ENCODE measurements at regions not wholly inside any gene's neighbourhood (a gene's known extent, or its start where the extent isn't known, plus 50 kb on each side); places are given as distances from the start of the nearest gene placed in this dataset.

GRCh38 chr5:89712134-89712700, 697.3 kb downstream of the CETN3 start:
- no peaks in the 10 kb centered on the region for H4K20me1 ChIP-seq (replicated peaks in 1 of 2; ENCODE audit: control insufficient read depth in 1 of 2, insufficient read depth in 2 of 2, low read length in 2 of 2)
- no peaks in the 10 kb centered on the region for H3K79me1 ChIP-seq (ENCODE audit: low read depth, low read length)
- no peak overlapping the region for H3K56ac ChIP-seq (replicated peaks; ENCODE audit: insufficient read length, low read depth, low read length)
- no peaks in the 10 kb centered on the region for H3K36me3 ChIP-seq (ENCODE audit: control insufficient read depth in 2 of 4, insufficient read depth in 4 of 4, low read length in 3 of 4)
- H3K4me2 ChIP-seq (ENCODE audit: insufficient read depth in 1 of 2, low read depth in 2 of 2, low read length in 2 of 2): no peak overlapping the region
- no peak overlapping the region for H3K4me3 ChIP-seq (ENCODE audit: extremely low read depth in 1 of 4, insufficient read depth in 2 of 4, low read depth in 3 of 4, low read length in 4 of 4)
- no peaks in the 10 kb centered on the region; a peak in 1 of 7 replicates for H3K27me3 ChIP-seq (replicated peaks in 1 of 4; ENCODE audit: control insufficient read depth in 3 of 4, extremely low read depth in 1 of 4, insufficient read depth in 3 of 4, low read length in 3 of 4)
- FAIRE-seq (no peak), DNase-seq (ENCODE audit: low read depth in 1 of 2, low spot score in 2 of 2) (no peak)
- H3K23me2 ChIP-seq (ENCODE audit: low read depth, low read length): no peaks in the 10 kb centered on the region
- no peaks in the 10 kb centered on the region for H3K79me2 ChIP-seq (ENCODE audit: control insufficient read depth in 1 of 2, insufficient read depth in 2 of 2, low read length in 2 of 2)
- ChIA-PET POLR2A (ENCODE audit: partially characterized antibody) (no interaction called here), CTCF (ENCODE audit: partially characterized antibody) (no interaction called here)
- H3K14ac ChIP-seq (ENCODE audit: insufficient read length): no peak overlapping the region
- no peak overlapping the region for H2AFZ ChIP-seq (ENCODE audit: low read length)
- no peak overlapping the region for H4K91ac ChIP-seq (replicated peaks; ENCODE audit: insufficient read length, low read length)
- H2BK5ac ChIP-seq (ENCODE audit: low read depth, low read length): no peak overlapping the region
- H2BK20ac ChIP-seq (ENCODE audit: low read length): no peak overlapping the region
- H2AK5ac ChIP-seq (ENCODE audit: low read depth, low read length): no peak overlapping the region
- H3K23ac ChIP-seq (ENCODE audit: insufficient read length): no peak overlapping the region
- H4K5ac ChIP-seq (ENCODE audit: insufficient read length, low read depth, low read length): no peak overlapping the region
- H2BK15ac ChIP-seq (ENCODE audit: low read length): no peak overlapping the region
- H3K27ac ChIP-seq (ENCODE audit: low read depth, low read length): no peak overlapping the region
- H3K4ac ChIP-seq (replicated peaks; ENCODE audit: insufficient read length, low read depth, low read length): no peak overlapping the region
- H2BK12ac ChIP-seq (ENCODE audit: low read depth, low read length): no peak overlapping the region
- no peaks in the 10 kb centered on the region; a peak in 1 of 7 replicates for H3K4me1 ChIP-seq (replicated peaks in 1 of 4; ENCODE audit: control insufficient read depth in 3 of 4, insufficient read depth in 4 of 4, low read length in 3 of 4)
- H3K9ac ChIP-seq (replicated peaks in 1 of 4; ENCODE audit: extremely low read depth in 1 of 4, low read depth in 3 of 4, low read length in 3 of 4): no peak overlapping the region
- no peaks in the 10 kb centered on the region for H3K9me3 ChIP-seq (ENCODE audit: insufficient read depth in 2 of 2, low read depth in 1 of 2, low read length in 1 of 2)
- no peak overlapping the region for H4K8ac ChIP-seq (ENCODE audit: extremely low read depth, insufficient read depth, low read length)
- no peak overlapping the region for H3K18ac ChIP-seq (ENCODE audit: extremely low read depth, low read length)
- no peak overlapping the region for H2BK120ac ChIP-seq (replicated peaks; ENCODE audit: low read depth, low read length)
- 90% methylated on average over 3 of the region's 3 CpGs; no CpG with 5 or more reads in 1 of the 2 experiments for WGBS, 2 experiments (ENCODE audit: extremely low coverage in 1 of 2, insufficient coverage in 1 of 2, insufficient read length in 1 of 2, insufficient replicate concordance in 2 of 2, low coverage in 1 of 2, low lambda C conversion rate in 2 of 2, missing lambda C conversion rate in 1 of 2)
- no peak for TF ChIP-seq POLR2AphosphoS5 (IDR thresholded peaks at IDR 0.05; ENCODE audit: low read depth, low read length)
- TF ChIP-seq TEAD4 (IDR thresholded peaks at IDR 0.05; ENCODE audit: low read depth, low read length): no peak
- no peak for TF ChIP-seq KDM1A (IDR thresholded peaks at IDR 0.05; ENCODE audit: borderline replicate concordance, low read length)
